ENCODE measurements at regions not wholly inside any gene's neighbourhood (a gene's known extent, or its start where the extent isn't known, plus 50 kb on each side); places are given as distances from the start of the nearest gene placed in this dataset.
A peak's percentile ranks its signal among the peaks of the same experiment; 100 is the strongest.

DNA sequence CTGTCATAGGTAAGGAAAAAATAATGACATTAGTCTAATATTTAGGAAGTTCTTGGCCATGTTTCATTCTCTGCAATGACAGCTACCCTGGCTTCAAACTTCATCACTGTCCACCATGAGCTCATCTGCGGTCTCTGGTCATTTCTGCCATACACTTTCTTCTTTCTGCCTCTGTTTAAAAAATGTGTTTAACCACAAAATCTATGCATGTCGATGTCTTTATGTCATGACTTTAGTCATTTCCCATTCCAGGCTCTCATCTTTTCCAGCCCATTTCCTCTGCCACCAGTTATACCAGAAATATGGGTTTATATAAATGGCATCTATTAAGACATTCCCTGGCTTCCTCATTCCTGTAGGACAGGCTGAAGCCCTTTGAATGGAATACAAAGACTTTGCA lies 68.5 kb upstream of the DUSP10 start (continued):
- TF ChIP-seq POLR2AphosphoS5 (IDR thresholded peaks at IDR 0.05; ENCODE audit: low read depth, low read length), result no peak
- TF ChIP-seq FOSL2 (IDR thresholded peaks at IDR 0.05; ENCODE audit: borderline replicate concordance, low read depth), result peak; percentile 58; the same call in 1 of the 2 replicates
- TF ChIP-seq FOXM1 (IDR thresholded peaks at IDR 0.05; ENCODE audit: low read depth), result no peak
- TF ChIP-seq RXRA (IDR thresholded peaks at IDR 0.05; ENCODE audit: borderline replicate concordance, low read depth), result 0 out of 2 replicates have a peak, but pooled peaks have one; percentile 18
- TF ChIP-seq CHD2 (IDR thresholded peaks at IDR 0.05; ENCODE audit: low read length, partially characterized antibody), result no peak
- peak; percentile 45; the same call in 1 of the 2 replicates for TF ChIP-seq NFIC (IDR thresholded peaks at IDR 0.05; ENCODE audit: borderline replicate concordance)
- TF ChIP-seq SIN3A (IDR thresholded peaks at IDR 0.05; ENCODE audit: borderline replicate concordance, low read depth, low read length), result no peak
- TF ChIP-seq TEAD4 (IDR thresholded peaks at IDR 0.05; ENCODE audit: borderline replicate concordance, insufficient read depth), result peak; percentile 46; the same call in 1 of the 2 replicates
- TF ChIP-seq, protein P1, sequence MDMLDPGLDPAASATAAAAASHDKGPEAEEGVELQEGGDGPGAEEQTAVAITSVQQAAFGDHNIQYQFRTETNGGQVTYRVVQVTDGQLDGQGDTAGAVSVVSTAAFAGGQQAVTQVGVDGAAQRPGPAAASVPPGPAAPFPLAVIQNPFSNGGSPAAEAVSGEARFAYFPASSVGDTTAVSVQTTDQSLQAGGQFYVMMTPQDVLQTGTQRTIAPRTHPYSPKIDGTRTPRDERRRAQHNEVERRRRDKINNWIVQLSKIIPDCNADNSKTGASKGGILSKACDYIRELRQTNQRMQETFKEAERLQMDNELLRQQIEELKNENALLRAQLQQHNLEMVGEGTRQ (IDR thresholded peaks at IDR 0.05; ENCODE audit: borderline replicate concordance, low read depth, low read length), result no peak
- TF ChIP-seq, protein P2, sequence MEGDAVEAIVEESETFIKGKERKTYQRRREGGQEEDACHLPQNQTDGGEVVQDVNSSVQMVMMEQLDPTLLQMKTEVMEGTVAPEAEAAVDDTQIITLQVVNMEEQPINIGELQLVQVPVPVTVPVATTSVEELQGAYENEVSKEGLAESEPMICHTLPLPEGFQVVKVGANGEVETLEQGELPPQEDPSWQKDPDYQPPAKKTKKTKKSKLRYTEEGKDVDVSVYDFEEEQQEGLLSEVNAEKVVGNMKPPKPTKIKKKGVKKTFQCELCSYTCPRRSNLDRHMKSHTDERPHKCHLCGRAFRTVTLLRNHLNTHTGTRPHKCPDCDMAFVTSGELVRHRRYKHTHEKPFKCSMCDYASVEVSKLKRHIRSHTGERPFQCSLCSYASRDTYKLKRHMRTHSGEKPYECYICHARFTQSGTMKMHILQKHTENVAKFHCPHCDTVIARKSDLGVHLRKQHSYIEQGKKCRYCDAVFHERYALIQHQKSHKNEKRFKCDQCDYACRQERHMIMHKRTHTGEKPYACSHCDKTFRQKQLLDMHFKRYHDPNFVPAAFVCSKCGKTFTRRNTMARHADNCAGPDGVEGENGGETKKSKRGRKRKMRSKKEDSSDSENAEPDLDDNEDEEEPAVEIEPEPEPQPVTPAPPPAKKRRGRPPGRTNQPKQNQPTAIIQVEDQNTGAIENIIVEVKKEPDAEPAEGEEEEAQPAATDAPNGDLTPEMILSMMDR (IDR thresholded peaks at IDR 0.05), result no peak
- peak; percentile 73 for TF ChIP-seq JUND (IDR thresholded peaks at IDR 0.05)
- TF ChIP-seq FOXJ3 (CRISPR knock-in tag; IDR thresholded peaks at IDR 0.05), result no peak

DNA sequence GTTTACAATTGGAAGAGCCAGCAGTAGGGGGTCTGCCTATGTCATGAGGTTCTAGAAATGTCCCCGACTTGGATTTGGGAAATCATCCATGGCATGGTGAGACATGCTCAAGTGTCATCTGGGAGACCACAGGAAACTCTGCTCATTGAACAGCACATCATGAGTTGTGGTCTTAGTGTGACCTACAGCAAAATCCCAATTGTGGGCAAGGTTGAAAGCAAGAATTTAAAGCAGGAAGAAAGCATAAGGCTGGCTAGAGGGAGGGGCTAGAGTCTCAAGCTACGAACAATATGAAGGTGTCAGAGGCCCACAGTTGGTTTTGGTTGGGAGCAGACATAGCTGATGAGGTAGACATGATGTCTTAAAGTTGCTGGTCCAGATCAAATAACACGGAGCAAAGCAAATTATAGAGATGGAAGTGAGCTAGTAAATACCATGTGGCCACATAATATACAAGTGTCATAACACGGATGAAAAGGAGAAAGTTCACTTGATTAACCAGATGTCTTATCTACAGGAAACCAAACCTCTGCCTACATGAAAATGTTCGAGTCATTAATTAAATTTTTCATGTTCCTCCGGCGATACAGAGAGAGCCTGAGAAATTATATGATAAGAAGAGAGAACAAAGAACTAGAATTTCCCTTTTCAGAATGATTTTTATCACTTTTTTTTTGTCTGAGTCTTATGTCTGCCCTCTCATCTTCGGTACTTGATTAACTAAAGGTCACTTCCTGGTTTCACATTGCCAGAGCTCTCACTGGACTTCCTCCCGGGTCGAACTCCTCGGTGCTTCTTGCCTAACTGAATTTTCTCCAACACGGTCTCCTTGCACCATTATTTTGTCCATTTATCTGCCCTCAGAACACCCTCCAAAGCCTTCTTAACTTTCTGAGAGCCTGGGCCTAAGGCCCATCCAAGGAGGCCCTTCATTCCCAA lies 67.5 kb upstream of the DUSP10 start:
- Histone ChIP-seq H3K4me3 (ENCODE audit: low read depth in 2 of 2, low read length in 1 of 2) (no peak overlapping the region), H3K9ac (no peak overlapping the region), H4K20me1 (ENCODE audit: insufficient read depth) (no peaks in the 10 kb centered on the region), H3K4me2 (peak overlapping the region; percentile 12), H3K36me3 (replicated peaks in 1 of 2; ENCODE audit: control insufficient read depth in 1 of 2, insufficient read depth in 2 of 2, low read length in 1 of 2) (no peaks in the 10 kb centered on the region), H3K27me3 (ENCODE audit: insufficient read depth) (no peaks in the 10 kb centered on the region), H3F3A (replicated peaks; ENCODE audit: insufficient read depth) (peaks cover 13% of the 10 kb centered on the region), H3K27ac (ENCODE audit: low read depth in 2 of 2, low read length in 1 of 2) (peak overlapping the region in 1 of 2 experiments; percentile 69; a peak in 2 of 4 replicates), H3K9me3 (no peaks in the 10 kb centered on the region), H3K9me2 (no peaks in the 10 kb centered on the region), H3K4me1 (ENCODE audit: control insufficient read depth in 1 of 2, insufficient read depth in 2 of 2, low read depth in 1 of 2, low read length in 1 of 2) (peaks cover 7 to 13% of the 10 kb centered on the region in 2 experiments; a peak in 3 of 4 replicates), H3K79me2 (ENCODE audit: insufficient read depth) (no peaks in the 10 kb centered on the region), H2AFZ (ENCODE audit: low read depth) (peak overlapping the region; percentile 61; the same call in 1 of the 2 replicates)
- peak; percentile 20; the same call in 1 of the 2 replicates for TF ChIP-seq RCOR1 (IDR thresholded peaks at IDR 0.05; ENCODE audit: low read length)
- TF ChIP-seq EP300 (IDR thresholded peaks at IDR 0.05; ENCODE audit: borderline replicate concordance in 1 of 2, low read depth in 1 of 2, low read length in 1 of 2), result peak in 1 of 2 experiments; percentile 24; a peak in 1 of 4 replicates
- TF ChIP-seq FOXM1 (IDR thresholded peaks at IDR 0.05; ENCODE audit: low read depth), result no peak
- DNase-seq, result no peak
- 57% methylated on average over 12 of the region's 12 CpGs for WGBS (ENCODE audit: low lambda C conversion rate)
- POLR2A ChIA-PET, result no interaction called here
- CTCF ChIA-PET, result interaction anchor here (1.5 kb wide), 1 partner anchor 10 kb away, joined by 4 read pairs; no protein-coding TSS in a partner anchor
